ENCODE measurements at regions not wholly inside any gene's neighbourhood (a gene's known extent, or its start where the extent isn't known, plus 50 kb on each side); places are given as distances from the start of the nearest gene placed in this dataset.

DNA sequence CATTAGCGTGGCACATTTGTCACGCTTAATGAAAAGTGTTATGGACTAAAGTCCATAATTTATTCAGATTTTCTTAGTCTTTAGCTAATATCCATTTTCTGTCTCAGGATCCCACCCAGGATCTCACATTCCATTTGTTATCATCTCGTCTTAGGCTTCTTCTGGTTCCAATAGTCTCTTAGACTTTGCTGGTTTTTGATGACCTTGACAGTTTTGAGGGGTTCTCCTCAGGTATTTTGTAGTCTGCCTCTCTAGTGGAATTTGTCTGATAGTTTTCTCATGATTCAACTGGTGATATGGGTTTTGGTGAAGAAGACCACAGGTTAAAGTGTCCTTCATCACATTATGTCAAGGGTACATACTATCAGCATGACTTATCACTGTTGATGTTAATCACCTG is 66.0 kb upstream of the GPR26 start:
- TF ChIP-seq, protein P1, sequence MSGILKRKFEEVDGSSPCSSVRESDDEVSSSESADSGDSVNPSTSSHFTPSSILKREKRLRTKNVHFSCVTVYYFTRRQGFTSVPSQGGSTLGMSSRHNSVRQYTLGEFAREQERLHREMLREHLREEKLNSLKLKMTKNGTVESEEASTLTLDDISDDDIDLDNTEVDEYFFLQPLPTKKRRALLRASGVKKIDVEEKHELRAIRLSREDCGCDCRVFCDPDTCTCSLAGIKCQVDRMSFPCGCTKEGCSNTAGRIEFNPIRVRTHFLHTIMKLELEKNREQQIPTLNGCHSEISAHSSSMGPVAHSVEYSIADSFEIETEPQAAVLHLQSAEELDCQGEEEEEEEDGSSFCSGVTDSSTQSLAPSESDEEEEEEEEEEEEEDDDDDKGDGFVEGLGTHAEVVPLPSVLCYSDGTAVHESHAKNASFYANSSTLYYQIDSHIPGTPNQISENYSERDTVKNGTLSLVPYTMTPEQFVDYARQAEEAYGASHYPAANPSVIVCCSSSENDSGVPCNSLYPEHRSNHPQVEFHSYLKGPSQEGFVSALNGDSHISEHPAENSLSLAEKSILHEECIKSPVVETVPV (CRISPR knock-in tag; IDR thresholded peaks at IDR 0.05): no peak
- TF ChIP-seq SNAI2 (CRISPR knock-in tag; IDR thresholded peaks at IDR 0.05) (no peak), PPARA (CRISPR knock-in tag; IDR thresholded peaks at IDR 0.05; ENCODE audit: borderline replicate concordance) (no peak), ZNF70 (CRISPR knock-in tag; IDR thresholded peaks at IDR 0.05) (no peak), CREB5 (CRISPR knock-in tag; IDR thresholded peaks at IDR 0.05; ENCODE audit: low read depth) (no peak), ZC3H10 (CRISPR knock-in tag; IDR thresholded peaks at IDR 0.05) (no peak), CSDC2 (CRISPR knock-in tag; IDR thresholded peaks at IDR 0.05) (no peak), ISL1 (CRISPR knock-in tag; IDR thresholded peaks at IDR 0.05) (no peak), ZNF565 (CRISPR knock-in tag; conservative IDR thresholded peaks at IDR 0.05; ENCODE audit: low read depth) (no peak)
- TF ChIP-seq, protein P2, sequence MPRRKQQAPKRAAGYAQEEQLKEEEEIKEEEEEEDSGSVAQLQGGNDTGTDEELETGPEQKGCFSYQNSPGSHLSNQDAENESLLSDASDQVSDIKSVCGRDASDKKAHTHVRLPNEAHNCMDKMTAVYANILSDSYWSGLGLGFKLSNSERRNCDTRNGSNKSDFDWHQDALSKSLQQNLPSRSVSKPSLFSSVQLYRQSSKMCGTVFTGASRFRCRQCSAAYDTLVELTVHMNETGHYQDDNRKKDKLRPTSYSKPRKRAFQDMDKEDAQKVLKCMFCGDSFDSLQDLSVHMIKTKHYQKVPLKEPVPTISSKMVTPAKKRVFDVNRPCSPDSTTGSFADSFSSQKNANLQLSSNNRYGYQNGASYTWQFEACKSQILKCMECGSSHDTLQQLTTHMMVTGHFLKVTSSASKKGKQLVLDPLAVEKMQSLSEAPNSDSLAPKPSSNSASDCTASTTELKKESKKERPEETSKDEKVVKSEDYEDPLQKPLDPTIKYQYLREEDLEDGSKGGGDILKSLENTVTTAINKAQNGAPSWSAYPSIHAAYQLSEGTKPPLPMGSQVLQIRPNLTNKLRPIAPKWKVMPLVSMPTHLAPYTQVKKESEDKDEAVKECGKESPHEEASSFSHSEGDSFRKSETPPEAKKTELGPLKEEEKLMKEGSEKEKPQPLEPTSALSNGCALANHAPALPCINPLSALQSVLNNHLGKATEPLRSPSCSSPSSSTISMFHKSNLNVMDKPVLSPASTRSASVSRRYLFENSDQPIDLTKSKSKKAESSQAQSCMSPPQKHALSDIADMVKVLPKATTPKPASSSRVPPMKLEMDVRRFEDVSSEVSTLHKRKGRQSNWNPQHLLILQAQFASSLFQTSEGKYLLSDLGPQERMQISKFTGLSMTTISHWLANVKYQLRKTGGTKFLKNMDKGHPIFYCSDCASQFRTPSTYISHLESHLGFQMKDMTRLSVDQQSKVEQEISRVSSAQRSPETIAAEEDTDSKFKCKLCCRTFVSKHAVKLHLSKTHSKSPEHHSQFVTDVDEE (CRISPR knock-in tag; IDR thresholded peaks at IDR 0.05): no peak
- ATAC-seq: no peak

DNA sequence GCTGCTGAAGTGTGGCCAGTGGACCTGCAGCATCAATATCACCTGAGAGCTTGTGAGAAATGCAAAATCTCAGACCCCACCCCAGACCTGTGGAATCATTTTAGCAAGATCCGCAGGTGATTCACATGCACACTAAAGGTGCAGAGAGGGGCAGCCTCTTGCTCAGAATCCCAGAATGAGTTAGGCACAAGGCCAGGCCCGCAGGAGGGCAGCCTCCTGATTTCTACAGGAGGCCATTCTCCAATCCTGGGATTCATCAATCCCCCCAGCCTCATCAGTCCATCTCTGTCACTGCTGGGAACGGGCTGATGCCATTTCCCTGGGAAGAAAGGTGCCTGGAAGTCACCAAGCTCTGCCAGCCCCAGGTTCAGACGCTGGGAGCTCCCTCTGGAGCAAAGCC is 63.0 kb upstream of the GPR26 start:
- ATAC-seq: no peak
- TF ChIP-seq ZFP30 (CRISPR knock-in tag; IDR thresholded peaks at IDR 0.05) (no peak), ARNTL (CRISPR knock-in tag; IDR thresholded peaks at IDR 0.05; ENCODE audit: borderline replicate concordance, low read depth) (no peak), TCF4 (CRISPR knock-in tag; IDR thresholded peaks at IDR 0.05; ENCODE audit: borderline replicate concordance) (no peak), ZFP3 (CRISPR knock-in tag; IDR thresholded peaks at IDR 0.05) (no peak), RARB (CRISPR knock-in tag; IDR thresholded peaks at IDR 0.05) (no peak)

DNA sequence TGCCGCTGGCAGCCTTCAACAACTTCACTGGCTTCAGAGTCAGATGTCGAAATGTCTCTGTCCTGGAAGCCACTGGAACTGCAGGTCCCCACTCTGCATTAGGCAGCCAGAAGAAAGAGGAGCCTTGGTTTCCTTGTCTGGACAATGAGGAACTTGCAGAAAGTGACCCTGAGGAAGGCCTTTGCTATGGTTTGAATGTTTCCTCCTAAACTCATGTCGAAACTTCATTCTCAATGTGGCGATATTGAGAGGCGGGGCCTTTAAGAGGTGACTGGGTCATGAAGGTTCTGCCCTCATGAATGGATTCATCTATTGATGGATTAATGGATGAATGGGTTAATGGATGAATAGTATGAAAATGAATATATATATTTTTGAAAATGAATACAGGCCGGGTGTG is 61.6 kb upstream of the GPR26 start:
- no peak for TF ChIP-seq ZFP3 (CRISPR knock-in tag; IDR thresholded peaks at IDR 0.05)
- TF ChIP-seq, protein P2 (CRISPR knock-in tag; IDR thresholded peaks at IDR 0.05): no peak
- no peak for TF ChIP-seq BACH2 (CRISPR knock-in tag; IDR thresholded peaks at IDR 0.05; ENCODE audit: borderline replicate concordance)
- TF ChIP-seq ZNF8 (CRISPR knock-in tag; IDR thresholded peaks at IDR 0.05): no peak
- TF ChIP-seq CSDC2 (CRISPR knock-in tag; IDR thresholded peaks at IDR 0.05): no peak
- TF ChIP-seq TCF4 (CRISPR knock-in tag; IDR thresholded peaks at IDR 0.05; ENCODE audit: borderline replicate concordance): no peak
- no peak for TF ChIP-seq ZC3H10 (CRISPR knock-in tag; IDR thresholded peaks at IDR 0.05)
- TF ChIP-seq OSR1 (CRISPR knock-in tag; IDR thresholded peaks at IDR 0.05): no peak
- no peak for TF ChIP-seq ESRRG (CRISPR knock-in tag; IDR thresholded peaks at IDR 0.05)
- no peak for TF ChIP-seq ZNF70 (CRISPR knock-in tag; IDR thresholded peaks at IDR 0.05)
- TF ChIP-seq PPARA (CRISPR knock-in tag; IDR thresholded peaks at IDR 0.05; ENCODE audit: borderline replicate concordance): no peak
- TF ChIP-seq ARNTL (CRISPR knock-in tag; IDR thresholded peaks at IDR 0.05; ENCODE audit: borderline replicate concordance, low read depth): no peak
- TF ChIP-seq, protein P1 (CRISPR knock-in tag; IDR thresholded peaks at IDR 0.05): no peak
- no peak for ATAC-seq

All from SK-N-SH treated with all-trans-retinoic acid at 6 μM for 48 hours (cell line).